ENCODE measurements at regions not wholly inside any gene's neighbourhood (a gene's known extent, or its start where the extent isn't known, plus 50 kb on each side); places are given as distances from the start of the nearest gene placed in this dataset.

GRCh38 chr9:135370411-135371375, 108.9 kb upstream of the PPP1R26 start:
- H3K9me3 ChIP-seq (ENCODE audit: control insufficient read depth, insufficient read depth, low read depth, low read length): peaks cover 6% of the 10 kb centered on the region
- no peak overlapping the region for H3K4me3 ChIP-seq (ENCODE audit: low read depth, low read length)
- no peaks in the 10 kb centered on the region for H3K36me3 ChIP-seq (ENCODE audit: control insufficient read depth, insufficient read depth, low read length)
- H3K27ac ChIP-seq (ENCODE audit: low read depth, low read length): no peak overlapping the region
- H3K4me1 ChIP-seq (ENCODE audit: control insufficient read depth, insufficient read depth, low read length): peaks cover 22% of the 10 kb centered on the region
- no peaks in the 10 kb centered on the region for H3K27me3 ChIP-seq (ENCODE audit: control insufficient read depth, insufficient read depth, low read length)
- no peak overlapping the region for H3K9ac ChIP-seq (ENCODE audit: low read length)

GRCh38 chr9:135371535-135371934, 108.0 kb upstream of the PPP1R26 start:
- Histone ChIP-seq H3K36me3 (ENCODE audit: control insufficient read depth, insufficient read depth, low read length) (no peaks in the 10 kb centered on the region), H3K9ac (ENCODE audit: low read length) (no peak overlapping the region), H3K27ac (ENCODE audit: low read depth, low read length) (no peak overlapping the region), H3K9me3 (ENCODE audit: control insufficient read depth, insufficient read depth, low read depth, low read length) (peaks cover 6% of the 10 kb centered on the region), H3K4me3 (ENCODE audit: low read depth, low read length) (no peak overlapping the region), H3K27me3 (ENCODE audit: control insufficient read depth, insufficient read depth, low read length) (no peaks in the 10 kb centered on the region), H3K4me1 (ENCODE audit: control insufficient read depth, insufficient read depth, low read length) (peaks cover 14% of the 10 kb centered on the region; the same call in 1 of the 2 replicates)

GRCh38 chr9:135372036-135372435, 107.5 kb upstream of the PPP1R26 start:
- H3K9me3 ChIP-seq (ENCODE audit: control insufficient read depth, insufficient read depth, low read depth, low read length): peaks cover 6% of the 10 kb centered on the region
- no peaks in the 10 kb centered on the region for H3K27me3 ChIP-seq (ENCODE audit: control insufficient read depth, insufficient read depth, low read length)
- no peaks in the 10 kb centered on the region for H3K36me3 ChIP-seq (ENCODE audit: control insufficient read depth, insufficient read depth, low read length)
- no peak overlapping the region for H3K9ac ChIP-seq (ENCODE audit: low read length)
- H3K4me3 ChIP-seq (ENCODE audit: low read depth, low read length): no peak overlapping the region
- H3K4me1 ChIP-seq (ENCODE audit: control insufficient read depth, insufficient read depth, low read length): peaks cover 14% of the 10 kb centered on the region; the same call in 1 of the 2 replicates
- no peak overlapping the region for H3K27ac ChIP-seq (ENCODE audit: low read depth, low read length)

GRCh38 chr9:135372501-135373008, 107.0 kb upstream of the PPP1R26 start:
- H3K9me3 ChIP-seq (ENCODE audit: control insufficient read depth, insufficient read depth, low read depth, low read length): peaks cover 6% of the 10 kb centered on the region
- H3K27ac ChIP-seq (ENCODE audit: low read depth, low read length): no peak overlapping the region
- H3K9ac ChIP-seq (ENCODE audit: low read length): no peak overlapping the region
- H3K4me1 ChIP-seq (ENCODE audit: control insufficient read depth, insufficient read depth, low read length): peaks cover 14% of the 10 kb centered on the region; the same call in 1 of the 2 replicates
- H3K4me3 ChIP-seq (ENCODE audit: low read depth, low read length): no peak overlapping the region
- no peaks in the 10 kb centered on the region for H3K36me3 ChIP-seq (ENCODE audit: control insufficient read depth, insufficient read depth, low read length)
- H3K27me3 ChIP-seq (ENCODE audit: control insufficient read depth, insufficient read depth, low read length): no peaks in the 10 kb centered on the region

GRCh38 chr9:135373151-135373685, 106.4 kb upstream of the PPP1R26 start:
- Histone ChIP-seq H3K27me3 (ENCODE audit: control insufficient read depth, insufficient read depth, low read length) (no peaks in the 10 kb centered on the region), H3K27ac (ENCODE audit: low read depth, low read length) (no peak overlapping the region), H3K36me3 (ENCODE audit: control insufficient read depth, insufficient read depth, low read length) (no peaks in the 10 kb centered on the region), H3K9ac (ENCODE audit: low read length) (no peak overlapping the region), H3K9me3 (ENCODE audit: control insufficient read depth, insufficient read depth, low read depth, low read length) (peaks cover 3% of the 10 kb centered on the region), H3K4me1 (ENCODE audit: control insufficient read depth, insufficient read depth, low read length) (peaks cover 14% of the 10 kb centered on the region; the same call in 1 of the 2 replicates), H3K4me3 (ENCODE audit: low read depth, low read length) (no peak overlapping the region)

- Histone ChIP-seq H3K4me3 (ENCODE audit: low read depth, low read length) (no peak overlapping the region), H3K9ac (ENCODE audit: low read length) (no peak overlapping the region), H3K9me3 (ENCODE audit: control insufficient read depth, insufficient read depth, low read depth, low read length) (no peaks in the 10 kb centered on the region), H3K4me1 (ENCODE audit: control insufficient read depth, insufficient read depth, low read length) (peaks cover 14% of the 10 kb centered on the region; the same call in 1 of the 2 replicates), H3K27ac (ENCODE audit: low read depth, low read length) (no peak overlapping the region), H3K27me3 (ENCODE audit: control insufficient read depth, insufficient read depth, low read length) (no peaks in the 10 kb centered on the region), H3K36me3 (ENCODE audit: control insufficient read depth, insufficient read depth, low read length) (no peaks in the 10 kb centered on the region)
These were observed 105.8 kb upstream of the PPP1R26 start for GRCh38 chr9:135373820-135374219.

- peaks cover 5% of the 10 kb centered on the region; the same call in 1 of the 2 replicates for H3K9me3 ChIP-seq (ENCODE audit: control insufficient read depth, insufficient read depth, low read depth, low read length)
- H3K4me1 ChIP-seq (ENCODE audit: control insufficient read depth, insufficient read depth, low read length): peaks cover 10% of the 10 kb centered on the region; the same call in 1 of the 2 replicates
- H3K4me3 ChIP-seq (ENCODE audit: low read depth, low read length): no peak overlapping the region
- H3K9ac ChIP-seq (ENCODE audit: low read length): no peak overlapping the region
- no peak overlapping the region for H3K27ac ChIP-seq (ENCODE audit: low read depth, low read length)
- H3K36me3 ChIP-seq (ENCODE audit: control insufficient read depth, insufficient read depth, low read length): no peaks in the 10 kb centered on the region
- H3K27me3 ChIP-seq (ENCODE audit: control insufficient read depth, insufficient read depth, low read length): no peaks in the 10 kb centered on the region
These were observed 105.0 kb upstream of the PPP1R26 start for GRCh38 chr9:135374591-135374990.

- Histone ChIP-seq H3K27me3 (ENCODE audit: control insufficient read depth, insufficient read depth, low read length) (no peaks in the 10 kb centered on the region), H3K4me1 (ENCODE audit: control insufficient read depth, insufficient read depth, low read length) (peaks cover 9% of the 10 kb centered on the region; the same call in 1 of the 2 replicates), H3K36me3 (ENCODE audit: control insufficient read depth, insufficient read depth, low read length) (no peaks in the 10 kb centered on the region), H3K27ac (ENCODE audit: low read depth, low read length) (no peak overlapping the region), H3K9ac (ENCODE audit: low read length) (no peak overlapping the region), H3K4me3 (ENCODE audit: low read depth, low read length) (no peak overlapping the region), H3K9me3 (ENCODE audit: control insufficient read depth, insufficient read depth, low read depth, low read length) (peaks cover 7% of the 10 kb centered on the region; the same call in 1 of the 2 replicates)
These were observed 104.6 kb upstream of the PPP1R26 start for GRCh38 chr9:135375001-135375400.

GRCh38 chr9:135376511-135377265, 102.9 kb upstream of the PPP1R26 start:
- Histone ChIP-seq H3K27me3 (ENCODE audit: control insufficient read depth, insufficient read depth, low read length) (no peaks in the 10 kb centered on the region), H3K36me3 (ENCODE audit: control insufficient read depth, insufficient read depth, low read length) (no peaks in the 10 kb centered on the region), H3K9me3 (ENCODE audit: control insufficient read depth, insufficient read depth, low read depth, low read length) (peaks cover 11% of the 10 kb centered on the region; the same call in 1 of the 2 replicates), H3K9ac (ENCODE audit: low read length) (no peak overlapping the region), H3K4me1 (ENCODE audit: control insufficient read depth, insufficient read depth, low read length) (peaks cover 3% of the 10 kb centered on the region; the same call in 1 of the 2 replicates), H3K27ac (ENCODE audit: low read depth, low read length) (no peak overlapping the region), H3K4me3 (ENCODE audit: low read depth, low read length) (no peak overlapping the region)

GRCh38 chr9:135377431-135377830, 102.2 kb upstream of the PPP1R26 start:
- no peaks in the 10 kb centered on the region for H3K27me3 ChIP-seq (ENCODE audit: control insufficient read depth, insufficient read depth, low read length)
- H3K27ac ChIP-seq (ENCODE audit: low read depth, low read length): no peak overlapping the region
- H3K36me3 ChIP-seq (ENCODE audit: control insufficient read depth, insufficient read depth, low read length): no peaks in the 10 kb centered on the region
- H3K9me3 ChIP-seq (ENCODE audit: control insufficient read depth, insufficient read depth, low read depth, low read length): peaks cover 11% of the 10 kb centered on the region; the same call in 1 of the 2 replicates
- no peak overlapping the region for H3K9ac ChIP-seq (ENCODE audit: low read length)
- no peak overlapping the region for H3K4me3 ChIP-seq (ENCODE audit: low read depth, low read length)
- H3K4me1 ChIP-seq (ENCODE audit: control insufficient read depth, insufficient read depth, low read length): peaks cover 3% of the 10 kb centered on the region; the same call in 1 of the 2 replicates
